ENCODE measurements at regions not wholly inside any gene's neighbourhood (a gene's known extent, or its start where the extent isn't known, plus 50 kb on each side); places are given as distances from the start of the nearest gene placed in this dataset.
"Not testable (repeated sequence)": the region's sequence is repeated elsewhere in the genome, so short reads cannot be mapped to it uniquely, and the experiment has no call there.

DNA sequence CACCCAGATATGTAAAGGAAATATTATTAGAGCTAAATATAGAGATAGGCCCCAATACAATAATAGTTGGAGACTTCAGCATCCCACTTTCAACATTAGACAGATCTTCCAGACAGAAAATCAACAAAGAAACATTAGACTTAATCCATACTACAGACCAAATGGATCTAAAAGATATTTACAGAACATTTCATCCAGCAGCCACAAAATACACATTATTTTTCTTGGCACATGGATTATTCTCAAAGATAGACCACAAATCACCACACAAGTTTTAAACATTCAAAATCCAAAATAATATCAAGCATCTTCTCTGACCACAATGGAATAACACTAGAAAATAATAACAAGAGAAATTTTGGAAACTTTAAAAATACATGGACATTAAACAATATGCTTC is 1159.1 kb upstream of the CITED2 start:
- in situ Hi-C loops (cut with MboI; ENCODE audit: low sequenced_read_pairs): no loop called here

DNA sequence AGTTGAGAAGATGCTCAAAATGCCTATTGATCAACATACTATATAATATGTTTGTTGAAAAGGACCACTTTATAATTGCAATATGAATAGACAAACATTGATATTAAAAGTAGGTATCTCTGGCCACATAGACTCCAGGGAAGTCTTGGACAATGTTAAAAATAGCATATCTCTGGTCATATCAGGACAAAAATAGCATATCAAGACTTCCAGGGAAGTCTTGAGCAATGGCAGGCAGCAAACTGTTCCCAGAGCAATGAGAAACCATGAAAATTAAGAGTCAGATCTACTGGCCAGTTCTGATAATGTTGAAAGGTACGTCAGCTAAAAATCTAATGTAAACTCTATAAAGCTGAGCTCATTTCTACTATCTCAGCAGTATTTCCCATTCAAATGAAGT is 1130.3 kb upstream of the CITED2 start:
- in situ Hi-C loops (cut with MboI; ENCODE audit: low sequenced_read_pairs): no loop called here

DNA sequence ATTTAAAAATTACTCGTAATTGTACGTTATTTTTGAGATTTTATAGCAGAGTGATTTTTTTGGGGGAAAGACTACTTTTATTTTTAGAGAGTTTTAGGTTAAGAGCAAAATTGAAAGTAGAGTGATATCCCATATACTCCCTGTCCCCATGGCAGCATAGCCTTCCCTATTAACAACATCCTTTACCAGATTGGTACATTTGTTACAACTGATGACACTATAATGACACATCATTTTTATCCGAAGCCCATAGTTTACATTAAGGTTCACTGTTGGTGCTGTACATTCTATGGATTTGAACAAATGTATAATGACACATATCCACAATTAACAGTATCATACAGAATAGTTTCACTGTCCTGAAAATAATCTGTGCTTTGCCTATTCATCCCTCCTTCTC is 1126.4 kb upstream of the CITED2 start:
- in situ Hi-C loops (cut with MboI; ENCODE audit: low sequenced_read_pairs): no loop called here

DNA sequence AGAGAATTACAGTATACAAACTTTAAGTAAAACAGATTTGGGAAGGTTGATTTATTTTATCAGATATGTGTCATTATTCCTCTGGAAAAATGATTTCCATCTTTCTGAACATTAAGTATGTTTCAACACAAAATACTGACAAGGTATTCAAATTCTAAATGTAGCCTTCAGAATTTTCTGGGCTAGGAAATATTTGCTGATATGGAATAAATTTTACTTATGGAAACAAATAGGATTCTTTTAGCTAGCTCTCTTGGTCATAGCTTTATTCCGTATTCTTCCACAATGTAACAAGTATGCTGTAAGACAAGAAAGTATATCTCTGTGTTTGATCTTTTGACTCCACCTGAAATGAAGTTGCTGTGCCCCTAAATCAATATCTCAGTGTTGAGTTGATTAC is 1125.2 kb upstream of the CITED2 start:
- in situ Hi-C loops (cut with MboI; ENCODE audit: low sequenced_read_pairs): no loop called here

DNA sequence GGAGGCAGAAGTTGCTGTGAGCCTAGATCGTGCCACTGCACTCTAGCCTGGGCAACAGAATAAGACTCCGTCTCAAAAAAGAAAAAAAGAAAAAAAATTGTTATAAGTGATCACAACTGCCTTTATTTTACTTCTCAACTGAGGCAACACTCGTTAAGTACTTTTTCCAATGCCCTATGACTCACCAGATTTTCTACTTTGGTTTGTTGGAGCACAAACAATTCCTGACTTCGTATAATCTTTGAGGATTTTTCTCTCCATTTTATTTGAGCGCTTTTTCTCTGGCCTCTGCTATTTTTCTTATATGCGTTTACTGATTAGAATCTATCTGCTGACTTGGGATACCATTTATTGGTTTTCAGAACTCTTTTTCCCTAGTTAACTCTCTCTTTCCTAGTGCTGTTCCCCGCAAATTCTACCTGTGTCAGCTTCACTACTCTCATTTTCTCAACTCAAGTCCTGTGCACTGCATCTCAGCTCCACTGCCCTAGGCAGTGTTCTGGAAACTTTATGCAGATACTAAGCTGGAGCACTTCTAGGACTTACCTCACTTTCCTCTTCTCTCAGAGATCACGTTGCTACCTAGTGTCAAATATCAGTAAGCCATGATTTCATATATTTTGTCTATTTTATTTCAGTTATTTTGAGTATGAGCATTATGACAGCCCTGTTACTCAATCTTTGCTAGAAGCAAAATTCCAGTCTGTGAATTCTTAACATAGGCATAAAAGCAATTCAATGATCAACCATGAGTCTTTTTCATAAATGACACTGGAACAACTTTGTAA is 1120.1 kb upstream of the CITED2 start:
- in situ Hi-C loops (cut with MboI; ENCODE audit: low sequenced_read_pairs): no loop called here

DNA sequence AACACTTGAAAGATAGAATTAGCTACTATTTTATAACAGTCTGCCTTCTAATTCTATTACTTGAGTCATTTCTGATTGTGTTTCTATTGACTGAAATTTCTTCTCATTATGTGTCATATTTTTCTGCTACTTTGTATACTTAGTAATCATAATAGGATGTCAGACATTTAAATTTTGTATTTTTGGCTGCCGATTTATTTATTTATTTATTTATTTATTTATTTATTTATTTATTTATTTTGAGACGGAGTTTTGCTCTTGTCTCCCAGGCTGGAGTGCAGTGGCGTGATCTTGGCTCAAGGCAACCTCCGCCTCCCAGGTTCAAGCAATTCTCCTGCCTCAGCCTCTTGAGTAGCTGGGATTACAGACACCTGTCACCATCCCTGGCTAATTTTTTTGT is 1119.0 kb upstream of the CITED2 start:
- in situ Hi-C loops (cut with MboI; ENCODE audit: low sequenced_read_pairs): not testable (repeated sequence)

DNA sequence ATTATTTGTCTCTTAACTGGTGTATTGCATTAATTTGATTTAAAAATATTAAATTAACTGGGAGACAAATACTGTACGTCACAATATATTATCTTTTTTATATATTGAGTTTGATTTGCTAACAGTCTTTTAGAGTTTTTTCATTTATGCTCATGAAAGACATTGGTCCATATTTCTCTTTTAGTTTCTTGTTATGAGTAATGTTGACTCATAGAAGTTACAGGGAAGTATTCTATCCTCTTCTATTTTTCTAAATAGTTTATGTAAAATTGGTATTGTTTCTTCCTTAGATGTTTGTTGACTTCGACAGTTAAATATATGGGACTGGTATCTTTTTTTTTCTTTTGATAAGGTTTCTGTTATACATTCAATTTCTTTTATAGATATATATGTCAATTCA is 1115.6 kb upstream of the CITED2 start:
- in situ Hi-C loops (cut with MboI; ENCODE audit: low sequenced_read_pairs): no loop called here

DNA sequence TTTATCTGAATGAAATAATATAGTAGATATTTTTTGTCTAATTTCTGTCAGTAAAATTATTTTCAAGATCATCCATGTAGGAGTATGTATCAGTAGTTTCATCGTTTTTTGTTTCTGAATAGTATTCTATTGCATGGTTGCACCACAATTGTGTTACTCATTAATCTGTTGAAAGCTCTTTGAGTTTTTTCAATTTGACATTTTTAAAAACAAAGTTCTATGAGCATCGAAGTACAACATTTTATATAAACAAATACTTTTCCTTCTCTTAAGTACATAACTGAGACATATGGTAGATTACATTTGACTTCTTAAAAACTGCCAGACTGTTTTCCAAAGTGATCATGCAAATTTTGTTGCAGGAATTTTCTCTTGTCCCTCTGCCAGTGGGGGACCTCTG is 1113.1 kb upstream of the CITED2 start:
- in situ Hi-C loops (cut with MboI; ENCODE audit: low sequenced_read_pairs): no loop called here

DNA sequence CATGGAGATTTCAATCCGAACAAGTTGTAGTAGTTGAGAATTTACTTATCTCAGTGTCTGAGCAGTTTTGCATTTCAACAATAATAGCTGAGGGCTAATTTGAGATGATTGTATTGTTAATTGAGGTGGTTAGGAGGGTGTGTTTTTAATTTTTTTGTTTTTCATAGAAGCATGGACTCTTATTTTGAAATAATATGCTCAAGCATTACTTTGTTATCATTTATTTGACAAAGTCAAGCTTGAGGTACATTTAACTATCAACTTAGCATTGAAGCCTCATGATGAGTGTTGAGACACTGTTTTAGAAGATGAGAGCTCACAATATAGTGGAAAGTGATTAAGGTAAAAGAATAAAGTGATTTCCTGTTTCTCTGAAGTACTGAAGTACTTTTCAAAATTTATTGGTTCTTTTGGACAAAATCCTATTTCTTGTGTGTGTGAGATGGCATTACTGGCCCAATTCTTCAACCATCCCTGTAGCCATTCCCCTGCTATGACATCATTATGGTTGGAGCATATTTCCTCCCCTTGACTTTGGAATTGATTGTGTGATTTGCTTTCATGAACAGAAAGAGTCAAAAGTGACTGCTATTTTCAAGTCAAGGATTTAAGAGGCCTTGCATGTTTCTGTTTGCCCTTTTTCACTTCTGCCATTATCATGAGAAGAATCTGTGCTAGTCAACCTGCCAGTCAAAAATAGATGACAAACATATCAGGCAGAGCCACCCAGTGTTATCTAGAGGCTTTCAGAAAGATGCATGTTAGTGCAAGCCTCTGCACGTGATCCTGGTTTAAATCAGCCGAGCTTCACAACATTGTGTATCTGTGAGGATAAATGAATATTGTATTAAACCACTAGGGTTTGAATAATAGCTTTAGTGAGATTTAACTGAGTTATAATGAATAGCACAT is 1112.3 kb upstream of the CITED2 start:
- in situ Hi-C loops (cut with MboI; ENCODE audit: low sequenced_read_pairs): no loop called here

DNA sequence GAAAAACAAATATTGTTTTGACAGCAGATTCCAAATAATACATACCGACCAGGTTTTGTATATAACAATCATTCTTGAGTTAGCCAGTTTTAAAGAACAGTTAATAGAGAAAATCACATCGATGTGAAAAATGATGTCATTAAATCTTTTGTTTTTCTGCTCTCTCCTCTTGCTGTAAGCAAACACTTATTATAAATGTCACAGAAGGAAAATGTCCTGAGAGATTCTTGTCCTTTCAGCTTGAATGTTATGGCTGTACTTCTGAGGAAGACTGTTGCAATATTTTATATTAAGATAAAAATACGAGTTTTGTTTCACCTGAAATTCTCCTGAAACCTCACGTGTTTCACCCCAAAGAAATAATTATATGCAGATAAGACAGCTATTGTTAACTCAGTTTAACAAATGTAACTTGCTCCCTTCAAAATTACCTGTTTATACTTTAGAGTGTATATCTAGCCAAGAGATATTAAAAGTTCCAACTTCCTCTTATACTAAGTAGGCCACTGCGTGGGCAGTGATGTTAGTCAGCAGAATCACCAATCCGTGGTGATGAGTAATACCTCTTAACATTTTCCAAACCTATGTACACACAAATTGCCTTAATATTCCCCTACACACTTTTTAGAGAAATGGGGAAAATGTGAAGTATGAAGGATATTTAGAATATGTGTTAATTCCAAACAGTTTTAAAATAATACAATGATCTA is 1111.4 kb upstream of the CITED2 start:
- in situ Hi-C loops (cut with MboI; ENCODE audit: low sequenced_read_pairs): no loop called here

DNA sequence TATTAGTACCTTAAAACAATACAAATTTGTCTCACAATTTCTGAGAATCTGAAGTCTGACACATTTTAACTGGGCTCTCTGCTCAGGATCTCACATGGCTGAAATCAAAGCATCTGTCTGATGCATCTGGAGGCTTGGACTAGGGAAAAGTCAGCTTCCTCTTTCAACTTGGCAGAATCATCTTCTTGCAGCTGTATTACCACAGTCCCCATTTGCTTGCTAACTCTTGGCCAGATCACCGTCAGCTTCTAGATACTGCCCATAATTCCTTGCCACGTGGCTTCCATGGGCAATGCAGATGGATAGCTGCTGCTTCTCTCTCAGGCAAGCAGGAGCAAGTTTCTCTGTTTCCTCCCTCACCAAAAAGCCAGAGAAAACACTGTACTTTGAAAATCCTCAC is 1106.4 kb upstream of the CITED2 start:
- in situ Hi-C loops (cut with MboI; ENCODE audit: low sequenced_read_pairs): no loop called here

DNA sequence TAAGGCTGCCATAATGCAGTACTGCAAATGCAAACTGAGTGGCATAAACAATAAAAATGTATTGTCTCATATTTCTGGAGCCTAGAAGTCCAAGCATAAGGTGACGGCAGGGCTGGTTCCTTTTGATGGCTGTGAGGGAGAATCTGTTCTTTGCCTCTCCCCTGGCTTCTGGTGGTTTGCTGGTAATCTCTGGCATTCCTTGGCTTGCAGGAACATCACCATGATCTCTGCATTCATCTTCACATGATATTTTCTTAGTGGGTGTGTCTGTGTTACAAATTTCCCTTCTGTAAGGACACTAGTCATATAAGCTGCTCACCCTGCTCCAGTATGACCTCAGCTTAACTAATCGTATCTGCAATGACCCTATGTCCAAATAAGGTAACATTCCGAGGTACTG is 1104.2 kb upstream of the CITED2 start:
- in situ Hi-C loops (cut with MboI; ENCODE audit: low sequenced_read_pairs): no loop called here

DNA sequence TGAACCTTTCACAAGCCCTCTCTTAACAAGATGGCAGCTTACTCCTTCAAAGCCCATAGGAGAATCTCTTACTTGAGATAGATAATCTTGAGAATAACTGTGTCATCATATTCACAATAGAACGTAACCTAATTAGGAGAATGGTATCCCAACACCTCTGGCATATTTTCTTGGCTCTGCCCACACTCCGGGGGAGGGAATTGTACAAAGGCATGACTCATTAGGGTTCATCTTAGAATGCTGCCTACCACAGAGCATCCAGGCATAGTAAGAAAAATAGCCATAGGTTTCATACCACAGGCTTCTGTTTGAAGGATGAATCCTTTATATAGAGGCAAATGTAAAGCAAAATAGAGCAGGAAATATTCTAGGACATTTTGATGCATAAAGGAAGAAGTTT is 1100.6 kb upstream of the CITED2 start:
- in situ Hi-C loops (cut with MboI; ENCODE audit: low sequenced_read_pairs): no loop called here

DNA sequence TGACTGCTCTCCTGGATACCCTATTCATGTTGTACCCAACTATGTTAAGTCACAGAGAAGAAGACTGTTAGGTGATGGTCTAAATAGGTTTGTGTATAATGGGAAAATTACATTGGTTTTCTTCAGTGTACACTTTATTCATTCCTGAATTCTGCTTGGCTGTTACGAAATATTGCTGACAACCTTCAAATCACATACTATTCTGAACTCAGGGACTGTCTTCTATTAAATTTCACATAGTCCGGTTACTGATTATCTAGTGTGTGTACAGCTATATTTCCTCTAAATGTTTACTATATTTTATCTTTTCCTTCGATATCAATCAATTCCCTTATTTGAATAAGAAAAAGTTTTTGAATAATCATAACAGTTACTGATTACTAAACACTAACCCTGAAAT is 1090.3 kb upstream of the CITED2 start:
- in situ Hi-C loops (cut with MboI; ENCODE audit: low sequenced_read_pairs): no loop called here

DNA sequence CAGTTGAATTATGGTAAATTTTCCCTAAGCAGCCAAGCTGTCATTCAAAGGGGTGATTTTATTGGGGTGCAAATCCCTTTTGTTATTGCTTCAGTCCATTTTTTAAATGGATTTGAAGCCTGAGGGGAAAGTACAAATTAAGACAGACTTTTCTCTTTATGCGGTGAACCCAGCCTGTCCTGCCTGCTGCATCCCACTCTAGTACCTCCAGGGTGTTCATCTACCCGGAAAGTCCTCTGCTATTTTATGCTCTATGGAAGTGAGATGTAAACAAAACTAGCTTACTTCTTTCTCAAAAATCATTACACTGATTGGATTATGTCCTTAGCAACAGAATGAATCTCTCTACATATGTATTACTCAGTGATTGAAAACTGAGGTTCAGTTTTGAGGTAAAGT is 1088.9 kb upstream of the CITED2 start:
- in situ Hi-C loops (cut with MboI; ENCODE audit: low sequenced_read_pairs): no loop called here

DNA sequence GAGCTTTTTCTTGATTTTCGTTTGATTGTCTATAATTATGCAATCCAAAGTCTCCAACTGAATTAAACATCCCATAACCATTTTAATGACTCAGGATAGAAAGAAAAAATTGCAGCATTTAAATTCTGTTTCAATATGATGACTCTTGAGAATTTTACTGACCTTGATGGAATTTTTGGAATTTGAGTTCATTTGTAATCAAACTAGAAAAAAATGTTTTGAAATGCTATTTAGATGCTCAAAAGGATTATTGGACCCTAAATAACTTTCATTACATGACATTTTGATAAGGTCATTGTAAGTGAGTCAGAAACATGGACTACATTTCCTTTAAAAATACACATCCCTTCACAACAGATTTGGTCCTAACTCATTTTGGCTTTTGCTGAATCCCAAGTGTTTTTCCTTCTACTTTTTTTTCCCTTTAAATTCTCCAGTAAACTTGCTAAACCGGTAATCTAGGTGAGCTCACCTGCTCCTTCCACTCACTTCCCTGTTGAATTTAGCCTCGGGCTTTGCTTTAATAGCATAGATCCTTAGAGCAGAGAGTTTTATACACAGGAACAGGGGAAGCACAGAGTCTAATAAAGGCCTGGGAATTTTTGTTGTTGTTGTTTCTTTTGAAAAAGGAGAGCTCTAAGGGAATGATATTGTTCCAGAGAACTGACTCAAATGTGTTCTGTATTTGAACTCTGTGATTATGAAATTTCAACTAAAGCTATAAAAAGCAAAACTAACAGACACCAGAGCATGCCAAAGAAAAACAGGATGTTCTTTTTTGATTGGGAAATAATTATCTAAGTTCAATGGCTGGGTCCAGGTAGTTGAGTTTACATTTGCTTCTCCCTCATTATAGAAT is 1088.2 kb upstream of the CITED2 start:
- in situ Hi-C loops (cut with MboI; ENCODE audit: low sequenced_read_pairs): no loop called here

DNA sequence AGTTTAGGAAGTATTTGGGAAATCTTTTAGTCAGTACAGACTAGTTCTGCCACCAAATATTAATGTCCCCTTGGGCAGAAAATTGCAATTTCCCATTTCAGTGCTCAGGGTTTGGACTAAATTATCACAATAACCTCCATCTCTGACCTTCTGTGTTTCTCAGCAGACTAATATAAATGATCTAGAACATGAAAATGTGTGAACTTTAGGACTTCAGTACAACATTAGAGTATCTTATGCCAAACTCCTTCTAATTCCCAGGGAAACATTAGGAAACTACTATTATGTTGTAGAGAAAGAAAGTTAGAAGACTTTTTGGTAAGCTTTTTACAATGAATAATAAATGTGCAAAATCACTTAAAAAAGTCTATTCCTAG is 1087.6 kb upstream of the CITED2 start:
- in situ Hi-C loops (cut with MboI; ENCODE audit: low sequenced_read_pairs): no loop called here

DNA sequence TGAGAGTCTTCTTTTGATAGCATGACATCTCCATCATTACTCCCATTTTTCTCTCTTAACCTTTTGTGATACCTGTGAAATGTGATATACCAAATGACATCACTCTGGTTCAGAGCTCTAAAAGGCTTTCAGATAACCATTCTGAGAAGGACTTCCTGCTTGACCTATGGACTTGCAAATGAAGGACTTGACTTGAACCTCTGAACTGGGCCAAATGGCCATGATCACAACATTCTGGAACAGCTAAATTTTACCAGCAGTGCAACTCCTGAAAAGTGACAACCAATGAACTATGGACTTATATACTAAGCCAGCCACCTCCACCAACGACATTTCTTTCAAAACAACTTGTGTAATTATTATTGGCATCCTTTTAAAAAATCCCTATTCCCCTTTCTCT is 1085.8 kb upstream of the CITED2 start:
- in situ Hi-C loops (cut with MboI; ENCODE audit: low sequenced_read_pairs): no loop called here

DNA sequence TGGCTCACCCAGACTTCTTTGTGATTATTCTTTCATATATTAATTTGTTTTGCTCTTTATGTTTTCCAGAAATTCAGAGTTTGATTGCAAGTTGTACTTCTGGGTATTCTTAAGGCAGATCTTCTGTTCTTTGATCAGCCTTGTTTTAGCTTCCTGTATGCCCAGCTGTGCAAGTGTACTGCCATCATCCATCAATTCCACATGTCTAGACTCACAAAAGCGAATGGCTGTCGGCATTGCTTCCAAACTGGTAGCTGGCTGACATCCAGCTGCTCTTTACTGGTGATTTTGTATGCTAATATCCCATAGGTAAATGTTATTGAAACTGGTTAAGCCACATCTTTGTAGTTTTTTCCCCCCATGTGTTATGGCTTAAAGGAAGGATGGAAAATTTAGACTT is 1084.8 kb upstream of the CITED2 start:
- in situ Hi-C loops (cut with MboI; ENCODE audit: low sequenced_read_pairs): no loop called here

DNA sequence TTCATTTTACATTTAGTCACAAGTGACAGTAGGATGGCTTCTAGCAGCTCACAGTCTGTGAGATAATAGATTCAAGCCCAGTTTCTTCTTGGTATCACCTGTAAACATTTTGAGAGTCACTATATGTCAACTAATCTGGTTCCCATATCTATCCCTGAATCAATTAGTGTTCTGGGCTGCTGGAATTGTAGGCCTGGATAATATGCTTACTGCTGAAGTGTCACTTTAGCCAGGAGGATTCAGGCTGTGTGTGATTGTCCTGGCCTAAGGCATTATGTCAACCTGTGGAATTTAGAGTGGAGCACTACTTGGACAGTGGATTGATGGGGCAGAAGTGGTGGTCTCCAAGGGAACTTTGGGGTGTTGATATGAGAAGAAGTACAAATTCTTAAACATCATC is 1071.8 kb upstream of the CITED2 start:
- in situ Hi-C loops (cut with MboI; ENCODE audit: low sequenced_read_pairs): loop anchor here (25.0 kb wide), 1 partner anchor 1084 kb away; the partner anchor contains the start of gene CITED2
